HG03469 (cell line): ENCODE measurements at regions not wholly inside any gene's neighbourhood (a gene's known extent, or its start where the extent isn't known, plus 50 kb on each side); places are given as distances from the start of the nearest gene placed in this dataset.
A peak's percentile ranks its signal among the peaks of the same experiment; 100 is the strongest.
"Not testable (repeated sequence)": the region's sequence is repeated elsewhere in the genome, so short reads cannot be mapped to it uniquely, and the experiment has no call there.

ENCODE experiments used
- ATAC-seq: cut with Tn5 transposase; IDR thresholded peaks from one replicate; pipeline ENCODE4 v1.9.1; 2021; ENCODE audit warnings: mild to moderate bottlenecking, moderate library complexity, moderate number of reproducible peaks; ENCODE audit not compliant: unreplicated experiment

DNA sequence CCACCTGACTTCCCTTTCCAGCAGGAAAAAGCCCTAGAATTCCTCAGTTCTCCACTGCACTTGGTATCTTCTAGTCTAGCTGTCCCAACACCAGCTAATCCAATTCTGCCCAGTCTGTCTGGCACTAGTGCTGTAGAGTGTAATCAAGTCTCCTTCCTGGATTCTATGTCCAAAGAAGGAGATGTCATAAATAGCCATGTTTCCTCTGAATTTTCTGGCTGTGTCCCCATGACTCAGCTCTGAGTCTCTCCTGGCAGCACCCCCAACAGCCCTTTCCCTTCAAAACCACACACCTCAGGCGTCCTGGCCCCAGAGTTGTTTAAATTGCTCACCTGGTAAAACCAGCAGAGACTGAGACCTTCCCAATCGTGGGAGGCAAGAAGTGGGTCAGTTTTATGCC is 197.2 kb downstream of the GRXCR1 start:
- ATAC-seq: no peak

DNA sequence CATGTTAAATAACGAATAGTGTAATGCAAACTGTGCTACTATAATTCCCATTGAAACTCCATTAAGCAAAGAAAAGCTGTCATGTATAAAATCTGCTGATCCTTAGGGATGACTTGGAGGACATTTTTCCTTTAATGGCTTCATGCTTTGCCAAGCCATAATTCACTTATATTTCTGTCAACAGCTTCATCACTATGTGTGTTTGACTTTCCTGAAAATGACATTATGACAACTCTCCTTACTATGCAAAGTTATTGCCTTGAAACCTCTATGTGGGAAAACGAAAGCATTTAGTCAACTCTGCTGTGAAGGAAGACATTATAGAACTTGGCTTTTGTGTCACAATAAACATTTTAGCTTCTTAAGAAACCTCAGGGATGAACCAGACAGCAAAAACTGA is 210.5 kb downstream of the GRXCR1 start:
- no peak for ATAC-seq

DNA sequence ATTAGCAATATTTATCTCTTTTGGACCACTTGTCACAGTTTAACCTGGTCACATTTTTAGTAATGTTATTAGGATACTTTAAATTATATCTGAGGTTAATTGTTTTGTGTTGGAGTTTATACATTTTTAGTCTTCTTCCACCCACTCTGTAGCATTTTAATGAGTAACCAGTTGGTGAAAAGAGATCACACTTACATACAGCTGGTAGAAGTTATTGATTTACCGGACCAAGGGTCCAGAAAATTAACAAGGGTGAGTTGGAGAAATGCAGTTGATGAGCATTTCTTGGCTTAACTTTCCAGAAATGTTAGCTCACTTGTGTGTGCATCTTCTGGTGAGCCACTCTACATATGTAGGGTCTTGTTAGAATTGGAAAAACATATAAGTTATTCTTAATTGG is 219.6 kb downstream of the GRXCR1 start:
- ATAC-seq: no peak

DNA sequence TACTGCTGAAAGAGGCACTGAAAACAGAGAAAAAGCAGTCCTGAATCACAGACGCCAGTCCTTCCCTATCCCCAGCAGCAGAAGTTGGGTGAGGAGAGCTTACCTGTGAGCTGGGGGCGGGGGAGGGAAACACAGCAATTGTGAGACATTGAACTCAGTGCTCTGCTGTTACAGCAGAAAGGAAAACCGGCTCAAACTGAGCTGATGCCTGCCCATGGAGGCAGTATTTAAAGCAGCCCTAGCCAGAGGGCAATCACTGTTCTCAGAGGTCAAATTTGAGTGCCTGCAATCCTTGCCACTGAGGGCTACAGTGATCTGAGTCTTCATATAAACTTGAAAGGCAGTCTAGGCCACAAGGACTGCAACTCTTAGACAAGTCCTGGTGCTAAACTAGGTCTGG is 220.7 kb downstream of the GRXCR1 start:
- no peak for ATAC-seq

DNA sequence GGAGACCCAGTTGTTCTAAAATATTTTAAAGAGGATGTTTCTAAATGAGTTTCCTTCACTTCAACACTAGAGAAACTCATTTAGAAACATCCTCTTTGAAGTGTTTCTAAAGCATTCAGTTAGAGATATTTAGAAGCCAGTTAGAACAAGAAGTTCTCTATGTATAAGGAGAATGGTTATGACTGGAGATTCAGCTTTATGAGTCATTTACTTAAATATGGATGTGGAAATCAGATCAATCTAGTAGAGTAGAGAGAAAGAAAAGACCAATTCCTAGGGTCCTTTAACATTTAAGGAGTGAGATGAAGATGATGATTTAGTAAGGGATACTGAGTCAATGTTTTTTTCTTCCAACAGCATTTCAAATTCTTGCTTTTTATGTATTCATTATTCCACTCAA is 234.1 kb downstream of the GRXCR1 start:
- no peak for ATAC-seq

DNA sequence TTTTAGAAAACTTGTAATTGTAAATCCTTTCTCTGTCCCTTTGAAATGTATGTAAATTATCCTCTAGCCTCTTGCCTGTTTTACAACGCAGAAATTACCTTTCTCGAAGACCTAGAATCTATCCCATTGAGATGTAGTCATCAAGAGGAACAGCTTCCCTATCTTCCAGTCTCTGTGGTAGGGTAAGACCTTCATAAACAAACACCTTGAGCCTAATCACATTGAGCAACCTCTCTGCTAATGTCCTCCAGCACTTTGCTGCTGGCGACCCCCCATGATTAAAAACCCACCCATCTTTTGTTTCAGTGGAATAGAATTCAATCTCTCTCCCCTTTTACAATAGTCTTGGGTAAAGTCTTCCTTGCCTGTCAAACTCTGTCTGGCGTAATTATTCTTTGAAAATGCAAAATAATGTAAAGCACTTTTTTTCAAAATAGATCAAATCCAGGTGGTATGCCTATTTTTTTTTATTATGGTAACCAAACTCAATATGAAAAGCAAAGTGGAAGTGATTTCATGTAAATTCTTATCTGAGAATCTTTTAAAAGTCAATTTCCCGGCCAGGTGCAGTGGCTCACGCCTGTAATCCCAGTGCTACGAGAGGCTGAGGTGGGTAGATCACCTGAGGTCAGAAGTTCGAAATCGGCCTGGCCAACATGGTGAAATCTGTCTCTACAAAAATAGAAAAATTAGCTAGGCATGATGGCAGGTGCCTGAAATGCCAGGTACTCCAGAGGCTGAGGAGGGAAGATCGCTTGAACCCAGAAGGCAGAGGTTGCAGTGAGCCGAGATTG is 237.9 kb downstream of the GRXCR1 start:
- ATAC-seq: no peak

DNA sequence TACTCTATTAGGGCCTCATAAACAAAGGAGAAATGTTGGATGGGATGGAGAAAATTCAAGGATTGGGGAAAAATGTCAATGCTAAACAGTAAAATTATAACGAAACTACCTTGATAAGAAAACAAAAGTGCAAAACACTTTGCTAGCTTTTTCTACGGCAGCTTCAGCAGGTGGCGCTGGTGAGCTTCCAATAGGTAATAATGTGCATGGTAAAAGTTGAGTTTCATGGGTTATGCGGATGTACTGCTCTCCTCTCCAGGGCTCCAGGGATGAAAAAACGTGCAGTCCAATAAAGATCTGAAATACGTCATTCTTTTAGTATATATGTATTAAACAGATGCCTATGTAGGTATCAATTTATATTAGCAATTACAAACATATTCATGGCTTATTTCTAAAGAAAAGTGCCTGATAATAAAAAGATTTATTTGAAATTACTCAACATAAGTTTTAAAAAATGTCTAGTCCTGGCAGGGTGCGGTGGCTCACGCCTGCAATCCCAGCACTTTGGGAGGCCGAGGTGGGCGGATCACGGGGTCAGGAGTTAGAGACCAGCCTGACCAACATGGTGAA is 239.6 kb downstream of the GRXCR1 start:
- ATAC-seq: peak; percentile 71

DNA sequence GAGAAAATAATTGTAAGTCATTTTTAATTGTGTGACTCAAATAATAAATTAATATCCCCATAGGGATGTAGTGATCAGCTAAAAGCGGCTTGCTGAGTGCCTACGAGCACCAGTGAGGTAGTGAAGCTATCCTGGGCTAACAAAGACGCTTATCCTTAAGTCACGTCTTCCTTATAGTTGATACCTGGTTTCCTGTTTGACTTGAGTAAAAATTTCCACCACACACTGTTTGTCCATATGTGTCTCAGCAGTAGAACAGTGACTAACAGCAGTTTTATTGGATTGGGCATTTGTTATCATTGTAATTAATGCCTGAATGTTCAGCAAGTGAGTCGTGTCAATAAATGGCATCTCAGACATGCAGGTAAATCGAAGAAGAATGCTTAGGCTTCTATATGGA is 241.1 kb downstream of the GRXCR1 start:
- ATAC-seq: no peak

DNA sequence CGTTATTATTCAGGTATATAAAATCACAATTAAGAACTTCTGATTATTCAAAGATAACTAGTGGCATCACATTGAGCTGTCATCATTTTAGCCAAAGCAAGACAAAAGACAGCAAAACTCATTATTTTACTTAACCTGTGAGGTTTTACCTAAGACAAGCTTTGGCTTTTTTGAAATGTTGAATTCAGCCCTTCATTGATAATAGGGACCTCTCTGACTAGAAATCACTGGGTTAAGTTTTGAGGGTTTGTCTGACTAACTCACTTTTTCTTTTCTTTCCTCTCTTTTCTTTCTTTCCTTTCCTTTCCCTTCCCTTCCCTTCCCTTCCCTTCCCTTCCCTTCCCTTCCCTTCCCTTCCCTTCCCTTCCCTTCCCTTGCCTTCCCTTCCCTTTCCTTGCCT is 244.2 kb downstream of the GRXCR1 start:
- ATAC-seq: no peak

DNA sequence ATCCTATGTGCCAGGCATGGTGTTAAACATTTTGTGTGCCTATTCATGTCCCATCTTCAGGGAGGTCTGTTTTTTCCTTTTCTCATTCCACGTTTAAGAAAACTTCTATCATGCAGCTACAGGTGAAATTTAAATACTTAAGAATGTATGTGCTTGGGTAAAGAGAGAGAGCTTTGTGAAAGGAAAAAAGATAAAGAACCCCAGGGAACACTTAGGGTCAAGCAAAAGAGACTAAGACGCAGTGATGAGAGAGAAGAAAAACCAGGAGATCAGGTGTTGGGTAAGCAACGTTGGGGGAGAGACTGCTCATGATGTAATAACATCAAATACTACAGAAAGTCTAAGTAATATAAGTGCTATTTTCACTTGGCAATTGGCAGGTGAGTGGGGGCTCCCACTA is 253.7 kb downstream of the GRXCR1 start:
- no peak for ATAC-seq

DNA sequence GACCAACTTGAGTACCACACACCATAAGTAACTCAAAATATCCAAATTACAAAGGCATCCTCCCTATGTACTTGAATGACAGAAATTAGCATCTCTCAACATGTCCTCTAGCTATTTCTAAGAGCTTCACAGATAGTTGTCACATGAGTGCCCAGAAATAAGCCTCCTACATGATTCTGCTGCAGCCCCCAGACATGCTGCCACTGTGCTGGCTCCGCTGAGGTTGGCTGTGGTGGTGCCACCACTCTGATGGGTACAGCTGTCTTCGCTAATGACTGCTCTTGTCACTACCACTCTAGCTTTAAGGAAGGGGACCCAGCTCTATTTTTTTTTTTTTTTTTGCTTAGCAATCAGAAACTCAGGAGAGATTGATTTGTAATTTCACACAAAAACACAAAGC is 256.0 kb downstream of the GRXCR1 start:
- no peak for ATAC-seq

DNA sequence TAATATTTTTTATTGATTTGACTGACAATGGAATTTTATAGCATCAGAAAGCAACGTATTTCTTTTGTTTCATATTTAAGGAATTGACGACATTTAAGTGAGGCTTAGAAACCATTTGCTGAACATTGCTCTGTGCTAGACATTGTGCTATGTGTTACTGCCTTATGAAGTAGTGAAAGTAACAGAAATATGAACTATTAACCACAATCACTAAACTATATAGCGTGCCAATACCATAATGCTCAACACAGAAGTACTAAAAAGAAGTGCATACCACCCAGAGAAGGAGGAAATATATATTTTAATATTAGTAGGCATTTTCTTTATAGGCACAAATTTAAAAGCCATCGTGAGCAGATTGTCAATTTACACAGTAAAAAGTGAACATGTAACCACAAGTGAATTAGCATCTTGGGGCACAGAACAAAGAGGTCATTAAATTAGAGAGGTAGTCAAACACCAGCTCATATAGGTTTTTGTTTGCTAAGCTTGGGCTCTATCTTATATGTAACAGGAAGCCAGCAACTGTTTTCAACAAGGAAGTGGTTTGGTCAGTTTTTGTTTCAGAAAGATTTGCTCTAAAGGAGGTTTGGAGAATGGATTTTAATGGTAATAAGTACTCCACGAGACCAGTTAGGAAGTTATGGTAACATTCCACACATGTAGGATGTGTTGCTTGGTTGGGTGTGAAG is 270.7 kb downstream of the GRXCR1 start:
- ATAC-seq: no peak

DNA sequence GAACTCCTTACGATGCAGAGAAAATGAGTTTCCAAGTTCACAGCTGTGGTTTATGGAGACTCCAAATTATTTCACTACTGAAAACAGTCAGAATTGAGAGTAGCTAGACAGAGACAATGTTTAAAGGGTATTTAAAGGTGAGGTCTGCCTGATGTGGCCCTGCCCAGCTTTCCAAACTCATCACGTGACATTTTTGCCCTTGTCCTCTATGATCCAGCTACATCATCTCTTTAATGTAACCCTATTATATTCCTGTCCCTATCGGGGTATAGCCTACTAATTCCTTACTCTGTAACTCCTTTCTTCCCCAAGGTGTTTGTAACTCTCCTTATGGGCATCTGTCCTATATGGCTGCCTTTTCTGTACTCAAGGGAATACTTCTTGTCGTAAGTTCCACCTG is 297.2 kb downstream of the GRXCR1 start:
- no peak for ATAC-seq

DNA sequence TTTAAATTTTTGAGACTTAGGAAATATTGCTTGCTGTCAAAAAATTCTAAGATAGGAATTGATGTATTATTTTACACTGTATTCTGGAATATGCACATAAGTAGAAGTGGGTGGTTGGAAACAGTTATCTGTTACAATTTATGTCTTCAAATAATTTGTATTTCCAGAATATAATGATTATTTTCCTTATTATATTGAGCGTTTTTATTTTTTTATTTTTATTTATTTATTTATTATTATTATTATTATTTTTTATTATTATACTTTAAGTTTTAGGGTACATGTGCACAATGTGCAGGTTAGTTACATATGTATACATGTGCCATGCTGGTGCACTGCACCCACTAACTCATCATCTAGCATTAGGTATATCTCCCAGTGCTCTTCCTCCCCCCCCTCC is 320.1 kb downstream of the GRXCR1 start:
- not testable (repeated sequence) for ATAC-seq

DNA sequence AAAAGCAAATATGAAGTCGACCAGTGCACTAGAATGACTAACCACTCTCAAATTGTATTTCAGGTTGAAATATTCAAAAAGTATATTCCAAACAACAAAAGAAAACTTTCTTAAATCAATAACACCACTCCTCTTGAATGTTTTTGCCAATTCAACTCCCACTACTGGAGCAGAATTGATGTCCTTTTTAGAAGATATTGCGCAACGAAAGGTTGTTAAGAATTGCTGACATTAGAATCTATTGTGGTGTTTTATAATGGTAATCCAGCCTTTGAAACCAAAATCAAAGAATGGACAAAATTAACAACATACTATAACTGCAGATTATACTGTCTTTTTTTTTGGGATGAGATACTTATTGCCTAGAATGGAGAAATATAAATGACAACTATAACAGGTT is 331.3 kb downstream of the GRXCR1 start:
- no peak for ATAC-seq

DNA sequence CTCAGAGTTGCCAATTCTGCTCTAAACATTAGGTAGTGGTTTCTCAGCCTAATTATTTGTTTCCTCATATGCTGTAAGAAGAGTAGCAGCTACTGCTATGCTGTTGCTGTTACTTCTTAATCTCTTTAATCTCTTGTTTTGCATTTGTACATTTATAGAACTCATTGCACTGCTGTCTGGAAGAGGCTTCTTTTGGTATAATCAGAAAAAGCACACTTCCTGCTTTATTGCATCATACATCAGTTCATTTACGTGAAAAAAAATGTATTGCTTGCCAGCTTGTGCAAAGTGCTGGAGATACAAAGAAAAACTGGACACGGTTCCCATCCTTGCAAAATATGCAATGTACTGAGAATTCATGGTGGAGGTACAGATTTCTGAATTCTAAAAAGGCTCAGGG is 332.0 kb downstream of the GRXCR1 start:
- no peak for ATAC-seq

DNA sequence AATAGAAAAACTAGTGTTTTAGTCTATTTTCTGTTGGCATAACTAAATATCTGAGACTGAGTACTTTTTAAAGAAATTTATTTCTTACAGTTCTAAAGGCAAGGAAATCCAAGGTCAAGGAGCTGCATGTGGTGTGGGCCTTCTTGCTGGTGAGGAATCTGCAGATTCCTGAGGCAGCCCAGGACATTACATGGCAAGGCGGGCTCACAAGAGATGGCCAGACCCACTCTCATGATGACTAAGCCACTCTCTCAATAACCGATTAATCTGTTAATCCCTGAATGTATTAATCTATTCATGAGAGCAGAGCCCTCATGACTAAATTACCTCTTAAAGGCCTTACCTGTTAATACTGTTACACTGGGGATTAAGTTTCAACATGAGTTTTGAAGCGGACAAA is 340.8 kb downstream of the GRXCR1 start:
- ATAC-seq: no peak

DNA sequence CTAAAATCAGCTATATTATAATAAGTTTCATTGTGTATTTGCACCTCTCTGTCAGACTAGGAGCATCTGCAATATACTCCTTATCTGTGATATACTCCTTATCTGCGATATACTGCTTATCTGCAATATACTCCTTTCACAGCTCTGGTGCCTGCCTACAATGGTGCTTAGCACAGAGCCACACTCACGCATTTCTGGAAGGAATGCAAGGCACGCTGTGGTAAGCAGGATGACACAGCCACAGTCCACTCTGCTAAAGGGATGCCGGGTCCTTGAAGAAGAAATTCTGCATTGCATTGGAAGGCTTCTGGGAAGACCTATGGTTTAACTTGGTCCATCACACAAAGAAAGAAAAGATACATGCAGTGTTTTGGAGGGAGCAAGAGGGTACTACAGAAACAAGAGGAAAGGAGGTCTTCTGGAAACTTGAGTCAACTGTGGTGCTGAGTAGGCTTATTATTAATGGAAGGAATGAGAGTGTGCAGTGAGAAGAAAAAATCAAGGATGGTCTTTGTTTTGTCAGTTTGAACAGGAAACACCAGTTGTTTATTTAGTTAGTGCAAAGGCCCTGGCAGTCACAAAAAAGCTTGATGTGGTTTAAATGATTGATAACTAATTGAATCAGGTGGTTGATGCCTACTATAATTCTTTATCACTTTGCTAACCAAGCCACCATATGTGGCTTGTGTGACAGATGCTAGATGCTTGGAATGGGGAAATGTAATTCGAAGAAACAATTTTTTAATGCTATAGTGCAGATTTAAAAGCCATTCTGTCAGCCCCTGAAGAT is 342.3 kb downstream of the GRXCR1 start:
- no peak for ATAC-seq

DNA sequence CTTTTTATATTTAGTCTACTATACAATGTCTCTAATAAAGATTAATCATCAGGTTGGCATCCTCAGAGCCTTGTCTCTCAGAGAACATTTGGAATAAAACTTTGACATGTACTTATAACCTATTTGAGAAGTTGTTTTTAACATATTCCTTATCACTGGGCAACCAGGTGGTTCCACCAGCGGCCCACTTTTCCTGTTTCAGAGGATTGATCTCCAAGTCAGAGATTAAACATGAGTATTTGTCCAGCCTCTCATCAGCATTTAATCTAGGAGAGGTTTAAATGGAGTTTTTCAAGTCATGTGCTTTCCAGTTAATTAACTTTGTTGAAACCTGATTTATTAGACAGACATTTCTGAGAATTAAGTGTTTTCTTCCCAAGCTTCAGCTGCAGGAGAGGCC is 345.5 kb downstream of the GRXCR1 start:
- ATAC-seq: no peak

DNA sequence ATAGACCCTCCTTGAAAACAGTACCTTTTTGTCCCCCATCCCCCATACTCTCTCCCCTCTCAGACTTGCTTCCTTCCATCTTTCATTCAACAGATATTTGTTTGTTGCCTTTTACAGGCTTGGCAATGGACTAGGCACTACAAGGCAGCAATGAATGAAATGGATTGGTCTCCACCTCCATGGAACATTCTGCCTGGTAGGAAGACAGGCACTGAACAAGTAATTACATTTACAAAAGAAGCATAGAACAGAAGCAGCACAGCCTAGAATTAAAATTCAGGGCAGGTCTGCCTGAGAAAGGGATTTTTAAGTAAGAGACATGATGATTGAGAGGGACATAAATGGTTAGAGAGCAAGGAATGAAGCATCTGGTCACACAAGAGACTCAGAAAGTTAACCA is 346.1 kb downstream of the GRXCR1 start:
- no peak for ATAC-seq

DNA sequence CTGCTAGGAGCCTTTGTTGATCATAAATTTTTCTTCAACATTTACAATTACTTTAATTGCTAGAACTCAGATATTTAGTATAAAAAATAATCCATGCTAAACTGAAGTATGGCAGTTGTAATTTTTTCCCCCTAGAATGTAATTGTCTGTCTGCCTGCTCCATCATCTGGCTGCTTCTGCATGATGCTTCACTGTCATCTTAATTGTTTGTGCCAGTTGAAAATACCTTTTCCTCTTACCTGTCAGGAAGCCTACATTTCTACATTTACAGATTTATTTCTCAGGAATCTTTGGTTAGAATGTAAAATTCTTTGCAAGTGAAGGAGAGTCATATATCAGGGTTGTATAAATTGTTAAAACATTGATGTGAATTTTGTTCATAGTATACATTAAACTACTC is 348.6 kb downstream of the GRXCR1 start:
- no peak for ATAC-seq

DNA sequence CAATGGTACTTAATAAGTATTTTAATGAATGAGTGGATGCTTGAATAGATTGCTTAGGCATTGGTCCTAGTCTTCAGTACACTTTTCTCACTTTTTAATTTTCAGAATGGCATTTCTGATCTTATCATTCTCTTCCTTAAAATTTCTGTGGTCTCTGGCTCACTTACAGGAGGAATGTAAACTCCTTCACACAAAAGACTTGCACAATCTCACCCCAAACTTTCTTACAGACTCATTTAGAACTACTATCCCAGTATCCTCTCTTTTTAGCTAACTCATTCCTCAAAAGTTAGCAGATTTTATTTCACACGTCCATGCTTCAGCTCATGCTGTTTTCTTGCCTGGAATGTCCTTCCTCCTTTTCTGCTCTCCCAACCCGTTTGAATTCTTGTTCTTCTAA is 350.1 kb downstream of the GRXCR1 start:
- ATAC-seq: no peak
